HG03280 (cell line): ENCODE measurements at regions not wholly inside any gene's neighbourhood (a gene's known extent, or its start where the extent isn't known, plus 50 kb on each side); places are given as distances from the start of the nearest gene placed in this dataset.

Source experiments
- ATAC-seq: cut with Tn5 transposase; IDR thresholded peaks from one replicate; pipeline ENCODE4 v1.9.1; 2021; ENCODE audit warnings: mild to moderate bottlenecking, moderate library complexity; ENCODE audit not compliant: unreplicated experiment

- ATAC-seq = no peak
These were observed 404.8 kb upstream of the RAG2 start for GRCh38 chr11:37002831-37003230.

DNA sequence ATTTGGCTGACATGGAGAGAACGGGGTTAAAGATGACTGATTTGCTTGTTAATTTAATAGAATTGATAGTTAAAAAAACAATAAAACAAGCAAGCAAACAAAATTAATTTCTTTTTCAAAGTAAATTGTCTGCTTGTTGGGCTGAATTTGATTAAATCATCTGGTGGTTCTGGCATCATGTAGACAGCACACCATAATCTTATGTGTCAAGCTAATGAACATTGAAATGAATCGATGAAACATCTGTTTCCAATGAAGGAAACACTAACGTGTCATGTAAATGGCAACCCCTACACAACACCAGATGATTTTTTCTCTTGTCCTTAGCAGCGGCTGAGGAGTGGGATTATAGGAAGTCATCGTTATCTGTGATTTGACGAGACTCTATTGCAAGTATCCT is 399.6 kb upstream of the RAG2 start:
- no peak for ATAC-seq

- no peak for ATAC-seq
These were observed 398.8 kb upstream of the RAG2 start for GRCh38 chr11:36996795-36997194.

DNA sequence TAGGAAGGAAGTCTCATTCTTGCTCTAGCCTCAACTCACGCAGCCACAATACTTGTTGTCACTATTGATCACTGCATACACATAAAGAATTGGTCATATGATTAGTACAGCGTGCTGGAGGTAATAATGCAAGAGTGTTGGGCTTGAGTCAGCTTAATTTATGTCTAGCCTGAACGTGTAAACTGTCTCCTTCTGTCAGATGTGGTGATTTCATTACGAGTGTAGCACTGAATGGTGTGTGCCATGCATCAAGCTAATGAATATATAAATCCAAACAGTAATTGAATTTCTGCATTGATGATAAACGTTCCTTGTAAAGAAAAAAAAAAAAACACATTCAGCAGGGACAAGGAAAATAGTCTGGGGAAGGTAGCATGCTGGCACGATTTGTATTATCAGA is 396.2 kb upstream of the RAG2 start:
- ATAC-seq = no peak

DNA sequence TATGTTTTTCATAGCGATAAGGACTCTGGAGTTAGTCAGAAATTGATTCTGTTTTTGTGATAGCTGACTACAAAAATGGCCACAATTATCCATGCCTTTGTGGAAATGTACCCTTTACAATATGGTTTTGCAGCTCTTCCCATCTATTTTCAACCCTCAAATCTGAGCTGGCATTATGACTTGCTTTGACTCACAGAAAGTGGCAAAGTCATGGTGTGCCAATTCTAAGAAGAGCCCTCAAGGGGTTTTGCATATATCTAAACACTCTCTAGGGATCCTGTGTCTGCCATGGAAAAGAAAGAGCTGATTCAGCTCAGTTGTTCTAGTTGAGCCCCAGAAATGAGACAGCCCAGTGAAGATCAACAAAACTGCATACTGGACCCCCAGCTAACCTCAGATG is 390.5 kb upstream of the RAG2 start:
- ATAC-seq = no peak

DNA sequence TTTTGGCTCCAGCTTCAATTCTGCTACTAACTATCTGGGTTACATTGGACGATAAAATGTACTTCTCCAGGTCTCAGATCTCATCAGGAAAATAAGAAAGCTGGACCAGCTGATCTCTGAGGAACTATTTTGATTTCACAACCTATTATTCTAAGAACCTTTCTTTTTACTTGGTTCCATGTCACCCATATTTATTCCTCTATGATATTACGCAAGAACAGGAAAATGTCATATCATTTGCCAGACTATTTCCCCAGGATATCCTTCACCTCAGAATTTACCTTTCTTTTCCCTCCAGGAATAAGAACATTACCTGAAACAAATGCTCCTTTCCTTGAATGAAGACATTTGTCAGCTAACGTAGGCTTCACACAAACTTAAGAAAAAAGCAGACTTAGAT is 387.5 kb upstream of the RAG2 start:
- no peak for ATAC-seq

DNA sequence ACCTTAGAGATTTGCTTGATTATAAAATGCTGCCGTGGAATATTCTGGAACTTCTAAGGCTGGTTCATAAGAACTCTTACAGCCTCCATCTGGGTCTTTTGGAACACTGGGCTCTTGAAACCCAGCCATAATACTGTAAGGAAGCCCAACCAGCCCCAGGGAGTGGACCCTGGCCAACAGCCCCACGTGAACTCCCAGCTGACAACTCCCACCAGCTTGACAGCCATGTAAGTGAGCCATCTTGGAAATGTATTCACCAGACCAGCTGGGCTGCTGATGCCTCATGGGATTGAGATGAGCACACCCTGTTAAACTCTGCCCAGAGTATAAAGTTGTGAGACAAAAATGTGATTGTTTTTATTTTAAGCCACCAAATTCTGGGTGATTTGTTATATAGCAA is 378.7 kb upstream of the RAG2 start:
- no peak for ATAC-seq

DNA sequence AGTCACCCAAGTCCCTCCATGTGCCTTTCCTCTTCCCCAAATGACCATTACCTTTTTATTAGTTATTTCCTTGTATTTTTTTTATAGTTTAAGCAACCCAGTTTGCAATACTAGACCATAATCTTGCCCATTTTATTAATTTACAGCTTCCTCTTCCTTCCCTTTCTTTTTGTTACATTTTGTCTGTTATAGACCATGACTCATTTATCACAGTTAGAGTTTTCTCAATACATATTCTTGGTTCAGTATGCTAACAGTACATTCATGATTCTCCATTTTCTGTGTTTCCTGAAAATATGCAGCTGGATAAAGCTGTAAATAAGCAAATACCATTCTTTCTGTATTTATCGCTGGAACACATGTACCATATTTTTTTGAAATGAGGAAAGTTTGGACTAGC is 376.7 kb upstream of the RAG2 start:
- ATAC-seq = no peak

DNA sequence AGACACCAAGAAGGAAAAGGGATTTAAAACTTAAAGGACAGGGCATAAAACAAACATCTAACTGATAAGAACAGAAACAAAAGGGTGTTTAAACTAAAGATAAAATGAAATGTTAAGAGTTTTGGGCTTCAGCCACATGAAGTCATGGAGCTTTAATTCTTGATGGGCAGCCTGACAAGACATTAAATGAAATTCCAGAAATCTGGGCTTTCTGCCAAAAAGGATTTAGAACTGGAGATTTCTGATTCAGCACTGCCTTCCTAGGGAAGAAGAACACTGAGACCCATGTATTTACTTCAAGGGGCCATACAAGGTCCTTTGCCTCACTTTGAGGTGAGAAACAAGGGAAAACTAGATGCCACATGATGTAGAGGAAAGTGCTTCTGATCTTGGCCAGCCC is 355.9 kb upstream of the RAG2 start:
- ATAC-seq = no peak

DNA sequence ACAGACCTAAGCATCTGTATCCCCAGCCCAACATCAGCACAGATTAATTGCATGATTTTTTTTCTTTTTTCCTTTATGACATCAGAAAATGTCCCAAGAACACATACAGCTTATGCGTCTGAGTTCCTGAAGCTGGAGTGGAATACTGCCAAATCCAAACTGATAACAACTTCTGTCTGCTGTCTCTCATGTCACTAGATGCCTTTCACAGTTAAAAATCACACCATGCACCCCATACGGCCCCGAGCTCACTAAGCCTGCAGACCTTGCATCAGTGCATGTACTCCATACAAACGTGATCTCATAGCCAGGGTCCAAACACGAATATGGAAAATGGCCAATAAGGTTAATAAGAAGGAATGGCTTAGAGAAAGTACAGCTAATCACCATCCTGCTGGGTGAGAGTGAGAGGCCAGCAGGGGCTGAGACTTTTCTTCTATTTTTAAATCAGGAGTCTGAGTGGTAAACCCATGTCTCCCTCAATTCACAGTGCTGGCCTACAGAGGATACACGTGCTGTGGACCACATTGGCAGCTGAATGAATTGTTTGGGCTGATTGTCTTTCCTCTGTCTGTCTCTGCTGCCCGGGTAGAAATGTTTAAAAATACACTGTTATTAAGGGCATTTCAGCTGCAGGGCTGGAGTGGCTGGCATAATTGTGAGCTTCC is 350.6 kb upstream of the RAG2 start:
- ATAC-seq = no peak

- ATAC-seq = no peak
These were observed 347.3 kb upstream of the RAG2 start for GRCh38 chr11:36945384-36945783.

DNA sequence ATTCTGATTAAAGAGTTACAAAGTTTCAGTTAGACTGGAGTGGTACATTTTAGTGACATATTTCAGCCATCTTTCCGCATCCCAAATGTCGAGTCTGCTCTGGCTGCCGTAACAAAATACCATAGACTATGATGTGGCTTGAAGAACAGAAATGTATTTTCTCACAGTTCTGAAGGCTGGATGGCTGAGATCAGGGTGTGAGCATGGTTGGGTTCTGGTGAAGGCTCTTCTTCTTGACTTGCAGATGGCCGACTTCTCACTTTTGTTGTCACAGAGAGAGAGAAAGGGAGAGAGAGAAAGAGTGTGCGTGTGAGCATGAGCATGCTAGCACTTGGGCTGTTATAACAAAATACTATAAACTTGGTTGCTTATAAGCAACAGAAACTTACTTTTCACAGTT is 335.4 kb upstream of the RAG2 start:
- ATAC-seq = no peak

DNA sequence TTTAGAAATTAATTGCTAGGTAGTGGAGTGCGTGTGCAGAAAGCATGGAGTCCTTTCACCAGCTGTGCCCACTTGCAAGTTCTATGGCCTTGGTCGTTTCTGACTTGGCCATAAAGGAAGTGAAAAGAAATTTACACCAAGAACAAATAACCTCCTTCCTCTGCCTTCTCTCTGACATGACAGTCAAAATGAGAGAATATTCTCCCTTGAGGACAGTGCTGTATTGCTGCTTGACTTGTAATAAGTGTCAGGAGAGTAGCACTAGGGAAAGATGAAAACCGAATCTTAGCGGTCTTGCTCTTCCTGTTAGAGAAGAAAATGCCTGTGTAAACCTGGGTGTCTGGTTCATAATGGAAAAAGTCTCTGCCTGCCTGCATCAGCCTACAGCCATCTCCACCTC is 333.1 kb upstream of the RAG2 start:
- no peak for ATAC-seq

GRCh38 chr11:36930256-36930655 is 332.2 kb upstream of the RAG2 start:
- ATAC-seq = no peak

- ATAC-seq = no peak
These were observed 331.4 kb upstream of the RAG2 start for GRCh38 chr11:36929401-36929800.

GRCh38 chr11:36928621-36929020 is 330.6 kb upstream of the RAG2 start:
- no peak for ATAC-seq

DNA sequence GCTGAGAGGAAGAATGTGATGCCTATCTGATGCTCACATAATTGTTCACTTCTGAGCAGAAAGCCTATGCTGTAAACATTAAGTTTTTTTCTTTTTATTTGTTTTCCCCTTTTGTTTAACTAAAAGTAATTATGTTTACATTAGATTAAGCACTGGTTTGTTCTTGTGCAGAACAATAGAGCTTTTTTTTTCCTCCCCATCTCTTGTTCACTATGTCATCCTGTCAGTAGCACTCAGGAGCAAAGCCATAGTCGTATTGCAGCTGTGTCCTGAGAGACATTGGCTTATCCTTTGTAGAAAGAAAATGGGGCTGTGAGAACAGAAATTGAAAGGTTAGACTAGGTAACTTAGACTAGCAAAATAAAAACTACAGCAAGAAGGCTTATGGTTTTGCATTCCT is 301.8 kb upstream of the RAG2 start:
- ATAC-seq = no peak

- ATAC-seq = no peak
These were observed 292.8 kb upstream of the RAG2 start for GRCh38 chr11:36890841-36891240.

DNA sequence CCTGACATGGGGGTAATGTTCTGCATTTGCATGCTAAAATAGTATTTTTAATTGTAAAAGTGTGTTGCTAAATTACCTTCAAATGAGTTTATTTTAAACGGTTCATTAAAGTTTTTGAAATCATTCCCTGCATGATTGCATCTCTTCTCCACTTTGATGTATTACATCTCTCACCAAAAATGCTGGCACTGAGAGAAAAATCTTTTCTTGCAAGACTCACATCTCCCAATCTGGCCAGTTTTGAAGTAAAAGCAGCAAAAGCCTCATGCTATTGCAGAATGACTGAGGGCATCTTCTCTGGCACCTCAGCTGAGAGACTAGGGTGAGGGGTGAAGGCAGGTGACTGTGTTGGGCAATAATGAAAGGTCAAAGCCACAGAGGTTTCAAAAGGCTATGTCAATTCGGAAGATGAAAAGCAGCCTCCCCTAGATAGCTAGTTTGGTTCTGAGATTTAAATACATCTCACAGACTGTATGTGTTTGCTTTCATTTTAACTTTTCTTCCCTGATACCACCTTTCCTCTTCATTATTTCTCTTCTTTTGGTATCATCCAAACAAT is 292.2 kb upstream of the RAG2 start:
- no peak for ATAC-seq

- ATAC-seq = no peak
These were observed 287.1 kb upstream of the RAG2 start for GRCh38 chr11:36885154-36885553.

DNA sequence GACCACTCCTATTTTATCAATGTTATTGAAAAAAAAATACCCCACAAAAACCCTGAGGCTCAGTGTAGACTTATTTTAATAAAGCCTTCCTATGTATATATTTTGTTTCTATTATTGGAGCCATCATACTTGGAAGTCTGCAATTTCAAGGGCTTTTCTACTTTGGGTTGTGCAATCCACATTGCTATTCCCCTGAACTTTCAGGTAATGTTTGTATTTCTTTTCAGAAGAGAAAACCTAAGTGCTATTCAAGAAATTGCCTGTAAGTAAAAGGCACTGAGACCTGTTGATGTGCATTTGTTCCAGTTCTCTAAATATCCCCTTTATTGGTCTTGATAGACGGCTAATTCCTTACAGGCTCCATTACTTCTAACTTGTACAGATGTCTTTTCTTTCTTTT is 280.7 kb upstream of the RAG2 start:
- no peak for ATAC-seq

DNA sequence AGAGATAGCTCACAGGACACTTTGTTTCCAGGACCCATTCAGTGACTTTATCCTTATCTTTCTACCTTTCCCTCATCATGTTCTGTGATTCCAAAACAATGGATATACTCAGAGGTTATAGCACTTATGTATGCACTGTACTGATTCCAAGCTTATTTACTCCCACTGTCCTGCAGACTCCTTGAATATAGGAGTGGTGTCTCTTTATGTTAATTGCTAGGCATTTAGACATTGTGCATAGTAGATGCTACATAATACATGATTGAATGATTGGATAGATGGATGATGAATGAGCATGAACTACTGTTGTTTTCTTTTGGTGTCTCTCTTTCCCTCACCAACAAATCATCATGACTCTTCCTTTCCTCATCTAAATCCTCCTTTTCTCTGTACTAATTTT is 279.1 kb upstream of the RAG2 start:
- no peak for ATAC-seq

- no peak for ATAC-seq
These were observed 278.2 kb upstream of the RAG2 start for GRCh38 chr11:36876266-36876665.
